Adrenal gland (tissue), 9 donors: ENCODE measurements at regions not wholly inside any gene's neighbourhood (a gene's known extent, or its start where the extent isn't known, plus 50 kb on each side); places are given as distances from the start of the nearest gene placed in this dataset.

Source experiments
- DNase-seq, 7 donors: peaks; one replicate each; pipeline ENCODE4 v3.0.0-alpha.2; 2019 to 2020
- H3K27ac ChIP-seq, 5 donors: fragments of 200-600 bp; sonication (generic) in 4 of 5; 1 replicate in 3 of 5; 2 replicates in 2 of 5; pipeline versions ENCODE4 v1.5.1 to v1.8.0; 2016 to 2020; ENCODE audit warnings: mild to moderate bottlenecking in 1 of 5
- H3K27me3 ChIP-seq: fragments of 200-600 bp; 2 replicates; pipeline ENCODE4 v1.8.0; 2021
- H3K36me3 ChIP-seq, 2 donors: fragments of 200-600 bp; replicated peaks in 1 of 2; 1 replicate in 1 of 2; 2 replicates in 1 of 2; pipeline versions ENCODE4 v1.5.1 to v1.8.0; 2018 to 2022
- H3K4me1 ChIP-seq, 2 donors: fragments of 200-600 bp; replicated peaks in 1 of 2; 1 replicate in 1 of 2; 2 replicates in 1 of 2; pipeline versions ENCODE4 v1.5.1 to v1.8.0; 2018 to 2021
- H3K4me3 ChIP-seq, 4 donors: fragments of 200-600 bp; sonication (generic) in 3 of 4; one replicate each; pipeline ENCODE4 v1.5.1; 2016 to 2018
- H3K9me3 ChIP-seq, 3 donors: fragments of 200-600 bp; sonication (generic) in 1 of 3; replicated peaks in 1 of 3; 1 replicate in 2 of 3; 2 replicates in 1 of 3; pipeline versions ENCODE4 v1.5.1 to v1.8.0; 2016 to 2021
- CTCF ChIP-seq, 6 experiments: fragments of 450-650 bp in 4 of 6; fragments of 200-600 bp in 2 of 6; sonication (generic) in 1 of 6; IDR thresholded peaks; 1 replicate in 5 of 6; 2 replicates in 1 of 6; pipeline versions ENCODE4 v1.5.1 to v1.8.0; 2016 to 2021; ENCODE audit warnings: antibody characterized with exemption in 6 of 6, mild to moderate bottlenecking in 2 of 6, moderate library complexity in 1 of 6
- POLR2A ChIP-seq, 2 donors: fragments of 450-650 bp; IDR thresholded peaks; one replicate each; pipeline ENCODE4 v1.6.1; 2017; ENCODE audit warnings: antibody characterized with exemption in 2 of 2, mild to moderate bottlenecking in 2 of 2, moderate library complexity in 1 of 2
- WGBS, 4 donors: extraction: QIAGEN DNeasy Blood & Tissue Kit in 2 of 4; methylation state at CpG; one replicate each; pipeline versions ENCODE4 v1.1.5 to v1.1.7; 2013 to 2017; 5-methylcytosine and 5-hydroxymethylcytosine counted together
- intact Hi-C, 2 donors: fragments of 100-400 bp; cut with DNase I; formaldehyde crosslinking; loops; one replicate each; pipeline versions ENCODE4 v1.14.1 to v1.15.0; 2022 to 2023
- donor health status: healthy with polysubstance abuse.
- donor health status: Bipolar disorder and iron deficiency.
- donor health status: DM: yes; HTN: yes; CAD: no.
- donor health status: DM: no; HTN: no; CAD: no.
- donor health status: DM: no; HTN: no; CAD: no.

- 56 to 73% (median 62%) methylated on average over 6 of the region's 6 CpGs for WGBS, 4 donors
- no peak for TF ChIP-seq POLR2A (IDR thresholded peaks at IDR 0.05)
- Histone ChIP-seq H3K4me3 (no peak overlapping the region), H3K4me1 (no peaks in the 10 kb centered on the region), H3K36me3 (no peaks in the 10 kb centered on the region), H3K27me3 (no peaks in the 10 kb centered on the region), H3K27ac (no peak overlapping the region), H3K9me3 (no peaks in the 10 kb centered on the region)
- intact Hi-C loops: no loop called here
- no peak for DNase-seq
Measured at GRCh38 chr18:40356168-40356567, 1598.9 kb upstream of the PIK3C3 start.

- no peak for TF ChIP-seq CTCF (IDR thresholded peaks at IDR 0.05)
- no peak for TF ChIP-seq POLR2A (IDR thresholded peaks at IDR 0.05)
- Histone ChIP-seq H3K27me3 (no peaks in the 10 kb centered on the region), H3K9me3 (no peaks in the 10 kb centered on the region), H3K36me3 (no peaks in the 10 kb centered on the region), H3K27ac (no peak overlapping the region), H3K4me3 (no peak overlapping the region), H3K4me1 (no peaks in the 10 kb centered on the region)
- intact Hi-C loops: no loop called here
- WGBS, 4 donors: 71 to 80% (median 76%) methylated on average over 1 of the region's 1 CpG
- DNase-seq: no peak
Measured at GRCh38 chr18:40355726-40356125, 1599.3 kb upstream of the PIK3C3 start.

GRCh38 chr18:40348196-40348595, 1606.8 kb upstream of the PIK3C3 start:
- TF ChIP-seq POLR2A (IDR thresholded peaks at IDR 0.05): no peak
- TF ChIP-seq CTCF (IDR thresholded peaks at IDR 0.05): no peak
- intact Hi-C loops: no loop called here
- Histone ChIP-seq H3K4me3 (no peak overlapping the region), H3K27me3 (no peaks in the 10 kb centered on the region), H3K36me3 (no peaks in the 10 kb centered on the region), H3K27ac (no peak overlapping the region), H3K4me1 (no peaks in the 10 kb centered on the region), H3K9me3 (no peaks in the 10 kb centered on the region)
- DNase-seq: no peak
- WGBS, 4 donors: 49 to 67% (median 59%) methylated on average over 1 of the region's 1 CpG

GRCh38 chr18:40347261-40347660, 1607.8 kb upstream of the PIK3C3 start:
- no peaks in the 10 kb centered on the region for H3K27me3 ChIP-seq
- DNase-seq: no peak
- TF ChIP-seq CTCF (IDR thresholded peaks at IDR 0.05) (no peak), POLR2A (IDR thresholded peaks at IDR 0.05) (no peak)
- WGBS, 4 donors: 80 to 92% (median 89%) methylated on average over 5 of the region's 5 CpGs
- no peaks in the 10 kb centered on the region for H3K4me1 ChIP-seq
- intact Hi-C loops: no loop called here
- no peaks in the 10 kb centered on the region for H3K36me3 ChIP-seq
- H3K9me3 ChIP-seq: no peaks in the 10 kb centered on the region
- no peak overlapping the region for H3K4me3 ChIP-seq
- H3K27ac ChIP-seq: no peak overlapping the region

GRCh38 chr18:40346146-40346545, 1608.9 kb upstream of the PIK3C3 start:
- Histone ChIP-seq H3K27me3 (no peaks in the 10 kb centered on the region), H3K4me1 (no peaks in the 10 kb centered on the region), H3K9me3 (no peaks in the 10 kb centered on the region), H3K27ac (no peak overlapping the region), H3K4me3 (no peak overlapping the region), H3K36me3 (no peaks in the 10 kb centered on the region)
- intact Hi-C loops: no loop called here
- TF ChIP-seq POLR2A (IDR thresholded peaks at IDR 0.05) (no peak), CTCF (IDR thresholded peaks at IDR 0.05) (no peak)
- no peak for DNase-seq
